ENCODE measurements at regions not wholly inside any gene's neighbourhood (a gene's known extent, or its start where the extent isn't known, plus 50 kb on each side); places are given as distances from the start of the nearest gene placed in this dataset.
"Not testable (repeated sequence)": the region's sequence is repeated elsewhere in the genome, so short reads cannot be mapped to it uniquely, and the experiment has no call there.

DNA sequence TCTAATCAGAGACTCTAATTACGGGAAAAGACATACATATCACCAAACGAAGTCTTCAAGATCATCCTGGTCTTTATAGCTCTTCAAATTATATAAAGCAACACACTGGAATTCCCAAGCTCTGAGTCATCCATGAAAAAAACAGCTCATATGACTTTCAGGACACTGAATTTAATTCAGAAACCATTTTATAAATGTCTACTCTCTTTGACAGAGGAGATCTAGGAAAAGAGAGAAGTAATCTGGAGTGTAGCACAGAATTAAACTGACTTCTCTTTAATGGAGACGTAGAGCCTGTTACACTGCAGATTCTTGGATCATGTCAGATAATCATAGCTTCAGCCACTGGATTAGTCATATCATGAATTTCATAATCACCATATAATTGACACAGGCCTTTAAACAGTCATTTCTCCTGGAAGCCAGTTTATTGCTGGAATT lies 86.8 kb upstream of the WSB1 start:
- intact Hi-C loops (cut with DNase I, micrococcal nuclease): no loop called here
- DNase-seq: no peak
- TF ChIP-seq, protein P1, sequence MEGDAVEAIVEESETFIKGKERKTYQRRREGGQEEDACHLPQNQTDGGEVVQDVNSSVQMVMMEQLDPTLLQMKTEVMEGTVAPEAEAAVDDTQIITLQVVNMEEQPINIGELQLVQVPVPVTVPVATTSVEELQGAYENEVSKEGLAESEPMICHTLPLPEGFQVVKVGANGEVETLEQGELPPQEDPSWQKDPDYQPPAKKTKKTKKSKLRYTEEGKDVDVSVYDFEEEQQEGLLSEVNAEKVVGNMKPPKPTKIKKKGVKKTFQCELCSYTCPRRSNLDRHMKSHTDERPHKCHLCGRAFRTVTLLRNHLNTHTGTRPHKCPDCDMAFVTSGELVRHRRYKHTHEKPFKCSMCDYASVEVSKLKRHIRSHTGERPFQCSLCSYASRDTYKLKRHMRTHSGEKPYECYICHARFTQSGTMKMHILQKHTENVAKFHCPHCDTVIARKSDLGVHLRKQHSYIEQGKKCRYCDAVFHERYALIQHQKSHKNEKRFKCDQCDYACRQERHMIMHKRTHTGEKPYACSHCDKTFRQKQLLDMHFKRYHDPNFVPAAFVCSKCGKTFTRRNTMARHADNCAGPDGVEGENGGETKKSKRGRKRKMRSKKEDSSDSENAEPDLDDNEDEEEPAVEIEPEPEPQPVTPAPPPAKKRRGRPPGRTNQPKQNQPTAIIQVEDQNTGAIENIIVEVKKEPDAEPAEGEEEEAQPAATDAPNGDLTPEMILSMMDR (IDR thresholded peaks at IDR 0.05): no peak
- ATAC-seq: peak; percentile 90
- no peak overlapping the region for H3K4me3 ChIP-seq
- no peaks in the 10 kb centered on the region for H3K9me3 ChIP-seq
- H3K36me3 ChIP-seq (ENCODE audit: low read depth): no peaks in the 10 kb centered on the region
- H3K4me1 ChIP-seq (ENCODE audit: low read depth): no peaks in the 10 kb centered on the region

DNA sequence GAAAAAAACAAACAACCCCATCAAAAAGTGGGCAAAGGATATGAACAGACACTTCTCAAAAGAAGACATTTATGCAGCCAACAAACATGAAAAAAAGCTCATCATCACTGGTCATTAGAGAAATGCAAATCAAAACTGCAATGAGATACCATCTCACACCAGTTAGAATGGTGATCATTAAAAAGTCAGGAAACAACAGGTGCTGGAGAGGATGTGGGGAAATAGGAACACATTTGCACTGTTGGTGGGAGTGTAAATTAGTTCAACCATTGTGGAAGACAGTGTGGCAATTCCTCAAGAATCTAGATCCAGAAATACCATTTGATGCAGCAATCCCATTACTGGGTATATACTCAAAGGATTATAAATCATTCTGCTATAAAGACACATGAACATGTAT lies 85.5 kb upstream of the WSB1 start:
- H3K4me3 ChIP-seq; intact Hi-C loops (cut with DNase I, micrococcal nuclease); H3K4me1 ChIP-seq (ENCODE audit: low read depth); ATAC-seq; DNase-seq; H3K9me3 ChIP-seq; H3K36me3 ChIP-seq (ENCODE audit: low read depth): not testable (repeated sequence)

DNA sequence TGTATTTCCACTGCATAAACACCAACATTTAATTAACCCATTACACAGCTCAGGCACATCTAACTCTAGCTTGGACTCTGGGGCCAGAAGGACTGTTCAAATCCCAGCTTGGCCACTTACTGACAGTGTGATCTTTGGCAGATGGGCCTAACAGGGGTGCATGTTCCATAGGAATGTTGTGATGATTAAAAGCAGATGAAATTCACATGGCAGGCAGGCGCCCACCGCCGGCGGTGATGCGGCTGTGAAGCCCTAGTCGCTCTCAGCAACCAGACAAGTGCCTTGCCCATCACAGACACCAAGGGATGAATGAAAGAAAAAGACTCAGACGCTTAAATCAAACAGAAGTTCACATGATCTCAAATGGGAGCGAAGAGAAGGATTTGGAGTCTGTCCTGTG lies 84.6 kb upstream of the WSB1 start:
- Histone ChIP-seq H3K9me3 (no peaks in the 10 kb centered on the region), H3K36me3 (ENCODE audit: low read depth) (no peaks in the 10 kb centered on the region), H3K4me3 (no peak overlapping the region), H3K4me1 (ENCODE audit: low read depth) (no peaks in the 10 kb centered on the region)
- DNase-seq (no peak), ATAC-seq (no peak)
- TF ChIP-seq, protein P1 (IDR thresholded peaks at IDR 0.05): no peak
- intact Hi-C loops (cut with DNase I, micrococcal nuclease): no loop called here

DNA sequence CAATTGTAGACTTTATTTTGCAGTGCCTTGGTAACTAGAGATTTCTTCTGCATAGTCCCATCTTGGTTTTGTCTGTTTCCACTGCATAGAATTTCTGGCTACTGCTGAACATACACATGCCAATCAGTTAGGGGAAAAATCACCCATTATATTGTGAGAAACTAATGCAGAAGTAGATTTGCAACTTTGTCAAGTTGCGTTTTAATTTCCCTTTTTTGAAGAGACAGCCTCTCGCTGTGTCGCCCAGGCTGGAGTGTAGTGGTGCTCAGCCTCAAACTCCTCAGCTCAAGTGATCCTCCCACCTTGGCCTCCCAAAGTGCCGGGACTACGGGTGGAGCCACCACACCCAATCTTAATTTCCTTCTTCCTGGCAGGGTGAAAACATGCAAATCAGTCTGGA lies 83.1 kb upstream of the WSB1 start:
- H3K4me3 ChIP-seq; H3K9me3 ChIP-seq; H3K36me3 ChIP-seq (ENCODE audit: low read depth); intact Hi-C loops (cut with DNase I, micrococcal nuclease); ATAC-seq; DNase-seq; H3K4me1 ChIP-seq (ENCODE audit: low read depth): not testable (repeated sequence)

DNA sequence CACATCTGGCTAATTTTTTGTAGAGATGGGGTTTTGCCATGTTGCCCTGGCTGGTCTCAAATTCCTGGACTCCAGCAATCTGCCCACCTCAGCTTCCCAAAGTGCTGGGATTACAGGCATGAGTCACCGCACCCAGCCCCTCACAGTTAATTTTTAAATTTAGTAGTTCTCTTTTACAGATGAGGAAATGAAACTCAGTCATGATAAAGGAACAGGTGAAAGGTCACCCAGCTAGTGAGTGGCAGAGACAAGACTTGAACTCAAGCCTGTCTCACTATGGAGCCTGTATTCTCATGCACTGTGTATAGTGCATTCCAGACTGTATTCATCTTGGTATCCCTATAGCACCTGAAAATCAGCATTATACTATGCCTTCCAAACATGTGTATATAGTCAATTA lies 77.1 kb upstream of the WSB1 start:
- ATAC-seq (peak; percentile 71), DNase-seq (no peak)
- no peaks in the 10 kb centered on the region for H3K9me3 ChIP-seq
- TF ChIP-seq, protein P1 (IDR thresholded peaks at IDR 0.05): no peak
- intact Hi-C loops (cut with DNase I, micrococcal nuclease): no loop called here
- H3K4me1 ChIP-seq (ENCODE audit: low read depth): no peaks in the 10 kb centered on the region
- H3K36me3 ChIP-seq (ENCODE audit: low read depth): no peaks in the 10 kb centered on the region
- no peak overlapping the region for H3K4me3 ChIP-seq

DNA sequence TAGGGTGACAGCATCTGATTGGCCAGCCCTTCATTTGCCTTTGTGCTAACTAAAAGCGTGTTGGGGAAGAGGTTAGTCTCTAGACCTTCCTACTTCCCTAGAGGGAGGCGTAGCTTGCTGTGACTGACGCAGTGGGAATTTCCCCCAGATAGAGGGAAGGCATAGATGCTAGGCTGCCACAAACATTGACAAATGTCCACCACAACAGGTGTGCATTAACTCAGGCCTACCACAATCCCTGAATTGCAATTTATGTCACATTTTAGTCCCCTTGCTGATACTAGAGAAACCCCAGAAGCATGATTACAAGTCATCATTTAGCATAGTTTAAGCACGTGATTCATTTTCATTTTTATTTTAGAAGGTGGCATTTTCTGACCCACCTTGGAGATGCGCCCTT lies 76.3 kb upstream of the WSB1 start:
- peak; percentile 57 for ATAC-seq
- no peak for DNase-seq
- H3K36me3 ChIP-seq (ENCODE audit: low read depth): no peaks in the 10 kb centered on the region
- TF ChIP-seq, protein P1 (IDR thresholded peaks at IDR 0.05): no peak
- intact Hi-C loops (cut with DNase I, micrococcal nuclease): no loop called here
- H3K4me1 ChIP-seq (ENCODE audit: low read depth): no peaks in the 10 kb centered on the region
- H3K9me3 ChIP-seq: no peaks in the 10 kb centered on the region
- H3K4me3 ChIP-seq: no peak overlapping the region

DNA sequence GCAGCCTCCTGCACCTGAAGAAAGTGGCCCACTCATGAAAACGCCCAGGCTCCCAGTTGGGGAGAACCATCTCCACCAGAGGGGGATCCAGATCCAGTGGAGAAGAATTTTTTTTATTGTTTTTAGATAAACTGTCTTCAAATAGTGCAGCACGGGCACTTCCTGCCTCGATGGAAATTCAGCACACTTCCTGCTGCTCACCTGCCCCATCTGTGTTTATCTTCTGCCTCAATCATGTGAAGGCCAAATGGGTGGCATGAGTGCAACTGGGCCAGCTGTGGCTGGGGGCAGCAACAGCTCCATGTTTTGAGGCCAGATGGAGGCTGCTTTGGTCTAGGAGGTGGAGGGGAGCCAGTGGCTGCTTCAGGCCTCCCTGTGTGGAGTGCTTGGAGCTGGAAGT lies 75.9 kb upstream of the WSB1 start:
- intact Hi-C loops (cut with DNase I, micrococcal nuclease): no loop called here

More for the DNA sequence above, 75.9 kb upstream of the WSB1 start:
- no peak for DNase-seq
- Histone ChIP-seq H3K36me3 (ENCODE audit: low read depth) (no peaks in the 10 kb centered on the region), H3K4me1 (ENCODE audit: low read depth) (no peaks in the 10 kb centered on the region), H3K9me3 (no peaks in the 10 kb centered on the region), H3K4me3 (no peak overlapping the region)
- TF ChIP-seq, protein P1 (IDR thresholded peaks at IDR 0.05): no peak
- no peak for ATAC-seq
